Left lung (tissue), 4 donors: ENCODE measurements at regions not wholly inside any gene's neighbourhood (a gene's known extent, or its start where the extent isn't known, plus 50 kb on each side); places are given as distances from the start of the nearest gene placed in this dataset.
A peak's percentile ranks its signal among the peaks of the same experiment; 100 is the strongest.

Experiments
- ATAC-seq: fragments of 200-7000 bp; cut with Tn5 transposase; one replicate; pipeline ENCODE4 v1.9.1; 2020; ENCODE audit warnings: moderate library complexity
- DNase-seq, 4 donors: peaks; one replicate each; pipeline ENCODE4 v3.0.0-alpha.2; 2013 to 2020
- H3K27ac ChIP-seq, 2 donors: fragments of 200-600 bp; sonication (generic) in 1 of 2; one replicate each; pipeline versions ENCODE4 v1.5.0 to v1.8.0; 2020 to 2021
- H3K27me3 ChIP-seq, 2 donors: fragments of 200-600 bp; sonication (generic) in 1 of 2; one replicate each; pipeline versions ENCODE4 v1.5.0 to v1.8.0; 2020 to 2021
- H3K36me3 ChIP-seq, 2 donors: fragments of 200-600 bp; sonication (generic) in 1 of 2; one replicate each; pipeline versions ENCODE4 v1.5.0 to v1.8.0; 2020 to 2021
- H3K4me1 ChIP-seq, 2 donors: fragments of 200-600 bp; one replicate each; pipeline ENCODE4 v1.8.0; 2021
- H3K4me3 ChIP-seq, 2 donors: fragments of 200-600 bp; sonication (generic) in 1 of 2; one replicate each; pipeline versions ENCODE4 v1.5.0 to v1.8.0; 2020 to 2021; ENCODE audit warnings: mild to moderate bottlenecking in 1 of 2
- H3K9me3 ChIP-seq, 2 donors: fragments of 200-600 bp; sonication (generic) in 1 of 2; one replicate each; pipeline versions ENCODE4 v1.5.0 to v1.8.0; 2020 to 2021
- CTCF ChIP-seq, 2 donors: fragments of 200-600 bp; sonication (generic) in 1 of 2; IDR thresholded peaks; one replicate each; pipeline versions ENCODE4 v1.5.0 to v1.8.0; 2021; ENCODE audit warnings: antibody characterized with exemption in 2 of 2
- intact Hi-C, 2 donors: fragments of 100-400 bp; cut with DNase I; formaldehyde crosslinking; loops; one replicate each; pipeline versions ENCODE4 v1.11.2 to v1.14.2; 2022
- donor health status: DM: no; HTN: yes; CAD: no.
- donor health status: DM: no; HTN: no; CAD: no.

GRCh38 chr6:14321992-14322772 lies 204.6 kb downstream of the CD83 start:
- intact Hi-C loops = no loop called here
- ATAC-seq (peak; percentile 34), DNase-seq (no peak)
- Histone ChIP-seq H3K9me3 (no peaks in the 10 kb centered on the region), H3K27ac (no peak overlapping the region), H3K4me1 (peaks cover 0 to 2% of the 10 kb centered on the region in 2 donors), H3K27me3 (no peaks in the 10 kb centered on the region), H3K36me3 (no peaks in the 10 kb centered on the region), H3K4me3 (no peak overlapping the region)
- no peak for TF ChIP-seq CTCF (IDR thresholded peaks at IDR 0.05)

- TF ChIP-seq CTCF (IDR thresholded peaks at IDR 0.05) = no peak
- H3K9me3 ChIP-seq = no peaks in the 10 kb centered on the region
- H3K27me3 ChIP-seq = no peaks in the 10 kb centered on the region
- H3K27ac ChIP-seq = no peak overlapping the region
- no peak overlapping the region for H3K4me3 ChIP-seq
- no peaks in the 10 kb centered on the region for H3K4me1 ChIP-seq
- ATAC-seq (no peak), DNase-seq (no peak)
- no peaks in the 10 kb centered on the region for H3K36me3 ChIP-seq
- intact Hi-C loops = no loop called here
Measured at GRCh38 chr6:14322841-14323240, 205.3 kb downstream of the CD83 start.

DNA sequence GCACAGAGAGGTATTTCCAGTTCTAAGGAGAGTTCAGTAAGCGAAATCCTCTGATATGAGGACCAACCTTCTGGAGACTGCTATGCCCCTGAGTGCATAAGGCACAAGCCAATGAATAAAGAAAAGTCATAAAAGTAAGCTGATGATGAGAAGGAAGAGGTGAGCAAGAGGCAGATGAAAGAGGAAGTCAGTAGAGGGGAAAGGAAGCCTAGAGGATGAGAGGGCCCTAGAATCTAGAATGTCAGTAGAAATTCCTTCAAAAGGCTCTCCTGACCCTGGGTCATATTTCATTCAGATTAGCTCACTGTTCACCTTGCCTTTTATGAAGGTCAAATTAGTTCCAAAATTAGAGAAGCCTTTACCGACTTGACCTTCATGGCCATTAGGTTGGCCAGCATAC lies 209.2 kb downstream of the CD83 start:
- DNase-seq = no peak
- Histone ChIP-seq H3K4me3 (no peak overlapping the region), H3K27ac (no peak overlapping the region), H3K4me1 (no peaks in the 10 kb centered on the region), H3K9me3 (no peaks in the 10 kb centered on the region), H3K36me3 (no peaks in the 10 kb centered on the region), H3K27me3 (no peaks in the 10 kb centered on the region)
- ATAC-seq = no peak
- TF ChIP-seq CTCF (IDR thresholded peaks at IDR 0.05) = no peak
- intact Hi-C loops = no loop called here

GRCh38 chr6:14328163-14328562 lies 210.6 kb downstream of the CD83 start:
- no peak for DNase-seq
- intact Hi-C loops = no loop called here
- no peak overlapping the region for H3K4me3 ChIP-seq
- ATAC-seq = no peak
- no peaks in the 10 kb centered on the region for H3K4me1 ChIP-seq
- H3K9me3 ChIP-seq = no peaks in the 10 kb centered on the region
- no peak for TF ChIP-seq CTCF (IDR thresholded peaks at IDR 0.05)
- no peaks in the 10 kb centered on the region for H3K27me3 ChIP-seq
- H3K36me3 ChIP-seq = no peaks in the 10 kb centered on the region
- no peak overlapping the region for H3K27ac ChIP-seq

DNA sequence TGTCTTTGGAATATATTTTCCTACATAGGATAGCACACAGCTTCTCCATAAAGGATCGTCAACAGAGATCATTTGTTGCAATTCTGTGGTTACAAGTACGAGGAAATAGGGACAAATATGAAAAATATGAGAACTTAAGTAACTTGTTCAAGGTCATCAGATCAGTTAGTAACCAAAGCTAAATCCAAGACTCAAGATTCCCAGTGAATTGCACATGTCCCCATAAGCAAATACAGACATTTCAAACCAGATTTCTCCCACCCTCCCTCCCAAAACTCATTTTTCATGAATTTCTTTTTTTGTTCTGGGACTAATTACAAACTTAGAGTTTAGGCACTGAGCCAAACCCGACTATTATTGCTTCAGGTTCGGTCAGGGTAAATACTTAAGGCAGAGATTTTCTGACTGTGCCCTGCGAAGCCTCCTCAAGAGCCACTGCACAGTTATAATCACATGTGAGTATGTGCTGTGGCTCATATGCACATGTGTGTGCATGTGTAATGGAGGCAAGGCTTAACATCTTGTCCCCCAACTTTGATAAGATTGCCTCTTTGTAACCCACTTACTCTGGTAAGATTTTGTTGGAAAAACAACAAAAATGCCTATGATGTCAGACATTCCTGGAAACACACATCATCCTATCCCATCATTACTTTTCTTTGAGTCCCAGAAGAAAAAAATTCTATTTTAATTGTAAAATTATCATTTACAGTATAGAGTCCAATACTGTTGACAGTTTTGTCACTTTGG lies 216.2 kb downstream of the CD83 start:
- no peak for DNase-seq
- no peaks in the 10 kb centered on the region for H3K27me3 ChIP-seq
- H3K36me3 ChIP-seq = no peaks in the 10 kb centered on the region
- no peak overlapping the region for H3K27ac ChIP-seq
- no peaks in the 10 kb centered on the region for H3K9me3 ChIP-seq
- H3K4me1 ChIP-seq = peaks cover 0 to 10% of the 10 kb centered on the region in 2 donors
- no peak for TF ChIP-seq CTCF (IDR thresholded peaks at IDR 0.05)
- peak; percentile 40 for ATAC-seq
- H3K4me3 ChIP-seq = no peak overlapping the region
- intact Hi-C loops = no loop called here
